ENCODE measurements at regions not wholly inside any gene's neighbourhood (a gene's known extent, or its start where the extent isn't known, plus 50 kb on each side); places are given as distances from the start of the nearest gene placed in this dataset.

GRCh38 chr4:79634111-79634510, 226.1 kb upstream of the GK2 start:
- DNase-seq (ENCODE audit: low spot score), result no peak
- TF ChIP-seq CTCF (IDR thresholded peaks at IDR 0.05; ENCODE audit: extremely low read depth, missing control alignments), result no peak

DNA sequence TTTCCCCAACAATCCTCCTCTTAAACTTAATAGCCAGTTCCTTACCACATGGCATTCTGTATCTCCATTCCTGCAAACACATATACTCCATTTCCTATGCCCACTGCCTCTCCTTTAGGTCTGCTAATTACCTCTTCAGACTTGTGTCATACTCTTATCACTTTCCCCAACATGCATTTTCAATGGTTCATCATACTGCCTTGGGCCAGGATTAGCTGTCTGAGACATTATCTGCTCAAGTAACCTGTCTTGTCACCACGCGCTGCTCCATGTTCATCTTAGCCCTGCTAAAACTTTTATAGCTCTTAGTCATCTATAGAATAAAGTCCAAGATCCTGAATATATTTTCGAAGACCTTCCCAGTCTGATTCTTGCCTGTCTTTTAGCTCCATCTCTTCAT, 224.1 kb upstream of the GK2 start:
- DNase-seq (ENCODE audit: low spot score), result no peak
- TF ChIP-seq CTCF (IDR thresholded peaks at IDR 0.05; ENCODE audit: extremely low read depth, missing control alignments), result no peak

DNA sequence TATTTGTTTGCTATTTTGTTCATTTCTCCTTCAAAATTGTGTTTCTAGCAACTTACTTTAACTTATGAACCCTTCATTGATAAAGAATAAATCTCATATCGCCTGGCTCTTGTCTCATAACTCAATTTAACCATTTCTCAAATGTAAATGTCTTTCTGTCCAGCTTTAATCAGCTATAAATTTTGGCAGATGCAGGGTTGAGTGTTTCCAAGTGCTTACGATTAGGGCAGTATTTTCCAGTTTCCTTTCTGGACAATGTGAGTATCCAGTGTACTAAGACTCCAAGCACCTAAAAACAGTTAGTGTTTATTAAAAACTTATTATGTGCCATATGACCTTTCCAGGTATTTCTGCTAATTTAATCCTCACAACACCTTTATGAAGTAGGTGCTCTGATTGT, 218.6 kb upstream of the GK2 start:
- DNase-seq (ENCODE audit: low spot score), result no peak
- TF ChIP-seq CTCF (IDR thresholded peaks at IDR 0.05; ENCODE audit: extremely low read depth, missing control alignments), result no peak

DNA sequence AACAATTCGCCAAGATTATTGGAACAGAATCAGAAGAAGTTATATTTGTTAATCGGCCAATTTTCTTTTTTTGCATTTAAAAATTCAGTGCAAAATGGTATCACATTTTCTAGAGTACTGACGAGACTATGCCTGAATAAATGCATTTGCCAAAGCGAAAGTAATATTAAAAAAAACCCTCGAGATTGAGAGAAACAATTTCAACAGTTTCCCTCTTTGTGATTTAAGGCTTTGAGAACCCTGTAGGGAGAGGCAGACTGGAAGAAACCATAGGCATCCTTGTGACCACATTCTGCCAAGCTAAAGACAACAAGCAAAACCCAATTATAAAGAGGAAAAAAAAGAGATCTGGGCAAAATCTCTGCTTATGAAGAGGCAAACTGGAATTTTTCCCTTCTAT, 218.1 kb upstream of the GK2 start:
- DNase-seq (ENCODE audit: low spot score), result no peak
- TF ChIP-seq CTCF (IDR thresholded peaks at IDR 0.05; ENCODE audit: extremely low read depth, missing control alignments), result no peak

DNA sequence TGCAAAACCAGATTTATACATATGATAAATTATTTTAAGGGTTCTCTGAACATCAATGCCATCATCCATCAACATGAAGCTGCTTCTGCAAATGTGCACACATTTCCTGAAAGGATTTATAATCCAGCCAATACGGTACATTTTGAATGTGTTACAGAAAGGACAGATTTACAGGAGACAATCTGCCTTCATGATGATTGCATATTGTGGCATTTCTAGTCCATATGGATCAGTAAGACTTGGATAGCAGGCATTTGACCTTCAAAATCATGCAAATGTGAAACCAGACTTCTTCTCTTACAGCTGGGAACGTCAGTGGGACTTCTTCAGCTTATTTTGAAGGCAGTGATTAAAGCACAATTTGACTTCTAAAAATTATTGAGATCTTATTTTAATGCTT, 217.3 kb upstream of the GK2 start:
- TF ChIP-seq CTCF (IDR thresholded peaks at IDR 0.05; ENCODE audit: extremely low read depth, missing control alignments), result no peak
- no peak for DNase-seq (ENCODE audit: low spot score)

DNA sequence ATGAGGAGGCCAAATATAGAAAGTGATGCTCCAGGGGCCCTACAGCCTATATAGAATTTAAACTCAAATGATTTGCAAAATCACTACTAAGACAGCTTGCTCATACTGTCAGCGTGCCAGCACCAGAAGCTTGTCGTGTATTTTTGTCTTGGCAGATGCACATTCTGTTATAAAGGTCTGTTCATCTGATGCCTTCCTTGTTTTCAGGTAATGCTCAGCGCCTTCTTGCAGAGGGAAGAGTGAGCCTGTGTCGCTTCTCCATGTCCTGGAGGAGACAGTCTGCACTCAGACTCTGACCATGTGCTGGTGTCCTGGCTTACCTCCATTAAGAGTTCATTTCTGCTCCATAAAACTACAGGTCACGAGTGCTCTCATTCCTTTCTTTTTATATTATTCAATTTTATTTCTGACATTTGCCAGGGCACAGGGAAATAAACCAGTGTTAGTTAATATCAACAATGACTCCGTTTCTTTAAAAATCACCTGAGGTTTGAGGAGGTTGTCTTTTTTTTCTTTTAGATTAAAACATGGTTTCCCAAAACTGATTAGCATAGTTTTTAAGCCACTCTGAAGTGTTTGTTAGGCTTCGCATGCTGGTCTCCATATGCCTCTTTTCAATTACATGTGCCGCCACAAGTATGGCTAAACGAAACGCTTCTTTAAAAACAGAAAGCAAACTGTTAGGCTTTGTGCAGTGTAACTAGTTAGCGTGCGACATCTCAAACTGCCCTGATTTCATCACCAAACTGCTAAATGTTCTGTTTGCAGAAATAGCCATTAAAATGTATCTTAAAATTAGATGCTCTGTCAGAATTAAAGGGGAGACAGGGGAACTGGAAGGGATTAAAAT, 215.2 kb upstream of the GK2 start:
- TF ChIP-seq CTCF (IDR thresholded peaks at IDR 0.05; ENCODE audit: extremely low read depth, missing control alignments), result no peak
- DNase-seq (ENCODE audit: low spot score), result no peak

DNA sequence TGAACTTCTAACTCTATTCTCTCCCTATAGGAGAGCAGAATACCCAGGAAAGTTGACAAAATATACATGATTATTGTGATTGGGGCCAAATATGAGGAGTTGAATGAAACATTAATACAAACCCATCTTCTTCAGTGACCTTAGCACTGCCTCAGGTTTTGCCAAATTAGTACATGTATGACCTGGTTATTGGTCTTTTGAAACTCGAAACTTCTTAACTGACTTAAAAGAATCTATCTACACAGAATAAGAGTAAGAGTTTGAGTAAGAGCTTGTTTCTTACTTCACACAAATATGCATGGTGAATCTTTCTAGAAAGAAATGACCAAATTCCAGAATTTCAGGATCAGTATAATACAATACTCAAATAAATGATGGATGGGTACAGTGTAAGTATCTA, 213.0 kb upstream of the GK2 start:
- DNase-seq (ENCODE audit: low spot score), result no peak
- TF ChIP-seq CTCF (IDR thresholded peaks at IDR 0.05; ENCODE audit: extremely low read depth, missing control alignments), result no peak
